Glutamatergic neuron (in vitro differentiated cells): ENCODE measurements at regions not wholly inside any gene's neighbourhood (a gene's known extent, or its start where the extent isn't known, plus 50 kb on each side); places are given as distances from the start of the nearest gene placed in this dataset.

Experiments used
- DNase-seq: peaks from one replicate; pipeline ENCODE4 v3.0.0; 2022
- H3K27ac Mint-ChIP-seq: one replicate; pipeline ENCODE4 v1.8.0; 2020; ENCODE audit warnings: mild to moderate bottlenecking, mixed read lengths, inconsistent platforms; ENCODE audit not compliant: unreplicated experiment
- H3K27me3 Mint-ChIP-seq: one replicate; pipeline ENCODE4 v1.8.0; 2020; ENCODE audit warnings: mild to moderate bottlenecking, moderate library complexity, mixed read lengths, inconsistent platforms; ENCODE audit not compliant: unreplicated experiment
- H3K36me3 Mint-ChIP-seq: one replicate; pipeline ENCODE4 v1.8.0; 2020; ENCODE audit warnings: mild to moderate bottlenecking, mixed read lengths, inconsistent platforms; ENCODE audit not compliant: unreplicated experiment
- H3K4me1 Mint-ChIP-seq: one replicate; pipeline ENCODE4 v1.8.0; 2020; ENCODE audit warnings: mild to moderate bottlenecking, low read depth, mixed read lengths, inconsistent platforms; ENCODE audit not compliant: unreplicated experiment
- H3K4me3 Mint-ChIP-seq: one replicate; pipeline ENCODE4 v1.8.0; 2020; ENCODE audit warnings: mild to moderate bottlenecking, mixed read lengths, inconsistent platforms; ENCODE audit not compliant: unreplicated experiment
- H3K9me3 Mint-ChIP-seq: one replicate; pipeline ENCODE4 v1.8.0; 2020; ENCODE audit warnings: mild to moderate bottlenecking, moderate library complexity, mixed read lengths, inconsistent platforms; ENCODE audit not compliant: unreplicated experiment
- CTCF ChIP-seq: fragments of 200-600 bp; sonication (generic); IDR thresholded peaks from one replicate; pipeline ENCODE4 v1.5.0; 2021; ENCODE audit not compliant: partially characterized antibody, unreplicated experiment

- no peak for TF ChIP-seq CTCF
- Mint-ChIP-seq H3K9me3 (peaks cover 3% of the 10 kb centered on the region), H3K27me3 (peaks cover 2% of the 10 kb centered on the region), H3K4me1 (peaks cover 4% of the 10 kb centered on the region), H3K27ac (no peak overlapping the region), H3K36me3 (no peaks in the 10 kb centered on the region), H3K4me3 (no peak overlapping the region)
- DNase-seq, result no peak
Measured at GRCh38 chr6:33947916-33948594, 144.3 kb upstream of the MLN start.

GRCh38 chr6:33947047-33947446 lies 143.2 kb upstream of the MLN start:
- Mint-ChIP-seq H3K4me3 (no peak overlapping the region), H3K9me3 (peaks cover 3% of the 10 kb centered on the region), H3K27ac (no peak overlapping the region), H3K36me3 (no peaks in the 10 kb centered on the region), H3K4me1 (no peaks in the 10 kb centered on the region), H3K27me3 (no peaks in the 10 kb centered on the region)
- TF ChIP-seq CTCF, result no peak
- no peak for DNase-seq

- Mint-ChIP-seq H3K4me1 (no peaks in the 10 kb centered on the region), H3K4me3 (no peak overlapping the region), H3K9me3 (peaks cover 3% of the 10 kb centered on the region), H3K27me3 (no peaks in the 10 kb centered on the region), H3K36me3 (no peaks in the 10 kb centered on the region), H3K27ac (no peak overlapping the region)
- TF ChIP-seq CTCF, result no peak
- no peak for DNase-seq
Measured at GRCh38 chr6:33945931-33946330, 142.1 kb upstream of the MLN start.

GRCh38 chr6:33944686-33945411 lies 141.0 kb upstream of the MLN start:
- Mint-ChIP-seq H3K9me3 (peaks cover 5% of the 10 kb centered on the region), H3K4me3 (no peak overlapping the region), H3K36me3 (no peaks in the 10 kb centered on the region), H3K27me3 (no peaks in the 10 kb centered on the region), H3K27ac (no peak overlapping the region), H3K4me1 (no peaks in the 10 kb centered on the region)
- no peak for DNase-seq
- TF ChIP-seq CTCF, result no peak

- H3K4me1 Mint-ChIP-seq, result peaks cover 30% of the 10 kb centered on the region
- no peak overlapping the region for H3K4me3 Mint-ChIP-seq
- no peak overlapping the region for H3K27ac Mint-ChIP-seq
- peaks cover 7% of the 10 kb centered on the region for H3K9me3 Mint-ChIP-seq
- H3K36me3 Mint-ChIP-seq, result no peaks in the 10 kb centered on the region
- no peak for DNase-seq
- peaks cover 11% of the 10 kb centered on the region for H3K27me3 Mint-ChIP-seq
- no peak for TF ChIP-seq CTCF
Measured at GRCh38 chr6:33936886-33937285, 133.1 kb upstream of the MLN start.
